ENCODE measurements at regions not wholly inside any gene's neighbourhood (a gene's known extent, or its start where the extent isn't known, plus 50 kb on each side); places are given as distances from the start of the nearest gene placed in this dataset.

- DNase-seq (ENCODE audit: low read depth): no peak
Measured at GRCh38 chr6:113562248-113562647, 294.9 kb upstream of the MARCKS start.

- DNase-seq (ENCODE audit: low read depth): peak; percentile 87
Measured at GRCh38 chr6:113564371-113565171, 292.6 kb upstream of the MARCKS start.

GRCh38 chr6:113565306-113565705 is 291.8 kb upstream of the MARCKS start:
- DNase-seq (ENCODE audit: low read depth): peak; percentile 41

- peak; percentile 56 for DNase-seq (ENCODE audit: low read depth)
Measured at GRCh38 chr6:113570161-113570560, 287.0 kb upstream of the MARCKS start.

GRCh38 chr6:113570641-113571040 is 286.5 kb upstream of the MARCKS start:
- DNase-seq (ENCODE audit: low read depth): no peak

GRCh38 chr6:113574147-113574546 is 283.0 kb upstream of the MARCKS start:
- no peak for DNase-seq (ENCODE audit: low read depth)

GRCh38 chr6:113576310-113576709 is 280.8 kb upstream of the MARCKS start:
- DNase-seq (ENCODE audit: low read depth): no peak

- no peak for DNase-seq (ENCODE audit: low read depth)
Measured at GRCh38 chr6:113578691-113579090, 278.5 kb upstream of the MARCKS start.

GRCh38 chr6:113584767-113585166 is 272.4 kb upstream of the MARCKS start:
- no peak for DNase-seq (ENCODE audit: low read depth)

GRCh38 chr6:113585246-113585645 is 271.9 kb upstream of the MARCKS start:
- peak; percentile 34 for DNase-seq (ENCODE audit: low read depth)

GRCh38 chr6:113586413-113587077 is 270.6 kb upstream of the MARCKS start:
- peak; percentile 29 for DNase-seq (ENCODE audit: low read depth)

- DNase-seq (ENCODE audit: low read depth): no peak
Measured at GRCh38 chr6:113587078-113587699, 270.0 kb upstream of the MARCKS start.

- DNase-seq (ENCODE audit: low read depth): no peak
Measured at GRCh38 chr6:113588646-113589045, 268.5 kb upstream of the MARCKS start.

GRCh38 chr6:113591896-113592827 is 265.0 kb upstream of the MARCKS start:
- peak; percentile 31 for DNase-seq (ENCODE audit: low read depth)

GRCh38 chr6:113594726-113595125 is 262.4 kb upstream of the MARCKS start:
- DNase-seq (ENCODE audit: low read depth): no peak

- DNase-seq (ENCODE audit: low read depth): peak; percentile 24
Measured at GRCh38 chr6:113595911-113596376, 261.2 kb upstream of the MARCKS start.

GRCh38 chr6:113596387-113597230 is 260.5 kb upstream of the MARCKS start:
- no peak for DNase-seq (ENCODE audit: low read depth)

GRCh38 chr6:113597231-113597583 is 259.9 kb upstream of the MARCKS start:
- DNase-seq (ENCODE audit: low read depth): no peak

- DNase-seq (ENCODE audit: low read depth): peak; percentile 82
Measured at GRCh38 chr6:113598786-113599185, 258.4 kb upstream of the MARCKS start.

- peak; percentile 86 for DNase-seq (ENCODE audit: low read depth)
Measured at GRCh38 chr6:113599444-113599843, 257.7 kb upstream of the MARCKS start.
